Breast epithelium (tissue), 4 donors: ENCODE measurements at regions not wholly inside any gene's neighbourhood (a gene's known extent, or its start where the extent isn't known, plus 50 kb on each side); places are given as distances from the start of the nearest gene placed in this dataset.

ENCODE experiments used
- DNase-seq, 2 donors: peaks; one replicate each; pipeline ENCODE4 v3.0.0-alpha.2; 2019; ENCODE audit warnings: low spot score in 2 of 2
- H3K27ac ChIP-seq, 2 donors: fragments of 200-600 bp; sonication (generic) in 1 of 2; one replicate each; pipeline ENCODE4 v1.5.1; 2016 to 2019; ENCODE audit warnings: mild to moderate bottlenecking in 1 of 2
- H3K27me3 ChIP-seq, 2 donors: fragments of 200-600 bp; sonication (generic) in 1 of 2; one replicate each; pipeline versions ENCODE4 v1.5.1 to v1.6.0; 2017 to 2019; ENCODE audit warnings: control low read depth in 1 of 2, mild to moderate bottlenecking in 1 of 2
- H3K36me3 ChIP-seq: fragments of 200-600 bp; one replicate; pipeline ENCODE4 v1.5.1; 2019
- H3K4me1 ChIP-seq, 2 donors: fragments of 200-600 bp; sonication (generic); one replicate each; pipeline ENCODE4 v1.5.1; 2016 to 2019; ENCODE audit warnings: control low read depth in 1 of 2
- H3K4me3 ChIP-seq, 3 donors: fragments of 200-600 bp; sonication (generic); 1 replicate in 2 of 3; 2 replicates in 1 of 3; pipeline ENCODE4 v1.5.1; 2016 to 2019; ENCODE audit warnings: mild to moderate bottlenecking in 3 of 3, moderate library complexity in 2 of 3
- H3K9me3 ChIP-seq, 2 donors: fragments of 200-600 bp; sonication (generic) in 1 of 2; one replicate each; pipeline ENCODE4 v1.5.1; 2016 to 2019; ENCODE audit warnings: control low read depth in 1 of 2
- POLR2A ChIP-seq: fragments of 450-650 bp; IDR thresholded peaks from one replicate; pipeline ENCODE4 v1.6.1; 2016; ENCODE audit warnings: antibody characterized with exemption, mild to moderate bottlenecking, moderate library complexity
- POLR2AphosphoS5 ChIP-seq, 3 donors: sonication (generic); formaldehyde crosslinking; IDR thresholded peaks; one replicate each; pipeline ENCODE4 v1.6.1; 2017; ENCODE audit warnings: antibody characterized with exemption in 3 of 3
- intact Hi-C: fragments of 100-400 bp; cut with DNase I; formaldehyde crosslinking; loops from one replicate; pipeline ENCODE4 v1.15.1; 2023; ENCODE audit warnings: low total_unique reads
- TF ChIP-seq, protein P1 (sequence below), 3 donors: fragments of 450-650 bp; IDR thresholded peaks; one replicate each; pipeline ENCODE4 v1.5.1; 2016 to 2017; ENCODE audit warnings: antibody characterized with exemption in 3 of 3, mild to moderate bottlenecking in 3 of 3, moderate library complexity in 3 of 3

DNA sequence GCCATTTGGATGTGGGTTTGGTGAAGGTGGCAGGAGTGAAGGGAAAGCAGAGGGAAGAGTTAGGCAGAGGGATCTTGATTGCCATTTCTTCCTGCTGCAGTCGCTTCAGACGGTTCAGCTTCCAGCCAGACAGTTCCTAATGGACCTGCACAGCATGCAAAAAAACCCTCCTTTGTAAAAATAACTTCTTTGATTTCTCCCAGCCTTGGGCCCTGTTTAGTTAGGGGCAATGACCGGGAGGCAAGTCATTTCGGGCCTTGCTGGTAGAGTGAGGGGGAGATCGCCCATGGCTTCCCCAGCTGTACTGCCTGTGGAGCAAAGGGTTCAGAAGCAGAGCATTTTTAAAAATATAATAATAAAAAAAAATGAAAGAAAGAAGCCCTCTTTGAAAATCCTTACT is 67.2 kb upstream of the TLE1 start:
- no peak for DNase-seq
- Histone ChIP-seq H3K27me3 (no peaks in the 10 kb centered on the region), H3K4me3 (no peak overlapping the region), H3K36me3 (no peaks in the 10 kb centered on the region), H3K9me3 (no peaks in the 10 kb centered on the region), H3K4me1 (no peaks in the 10 kb centered on the region), H3K27ac (no peak overlapping the region)
- TF ChIP-seq POLR2A: no peak
- no peak for TF ChIP-seq POLR2AphosphoS5 (IDR thresholded peaks at IDR 0.05)
- TF ChIP-seq, protein P1, sequence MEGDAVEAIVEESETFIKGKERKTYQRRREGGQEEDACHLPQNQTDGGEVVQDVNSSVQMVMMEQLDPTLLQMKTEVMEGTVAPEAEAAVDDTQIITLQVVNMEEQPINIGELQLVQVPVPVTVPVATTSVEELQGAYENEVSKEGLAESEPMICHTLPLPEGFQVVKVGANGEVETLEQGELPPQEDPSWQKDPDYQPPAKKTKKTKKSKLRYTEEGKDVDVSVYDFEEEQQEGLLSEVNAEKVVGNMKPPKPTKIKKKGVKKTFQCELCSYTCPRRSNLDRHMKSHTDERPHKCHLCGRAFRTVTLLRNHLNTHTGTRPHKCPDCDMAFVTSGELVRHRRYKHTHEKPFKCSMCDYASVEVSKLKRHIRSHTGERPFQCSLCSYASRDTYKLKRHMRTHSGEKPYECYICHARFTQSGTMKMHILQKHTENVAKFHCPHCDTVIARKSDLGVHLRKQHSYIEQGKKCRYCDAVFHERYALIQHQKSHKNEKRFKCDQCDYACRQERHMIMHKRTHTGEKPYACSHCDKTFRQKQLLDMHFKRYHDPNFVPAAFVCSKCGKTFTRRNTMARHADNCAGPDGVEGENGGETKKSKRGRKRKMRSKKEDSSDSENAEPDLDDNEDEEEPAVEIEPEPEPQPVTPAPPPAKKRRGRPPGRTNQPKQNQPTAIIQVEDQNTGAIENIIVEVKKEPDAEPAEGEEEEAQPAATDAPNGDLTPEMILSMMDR (IDR thresholded peaks at IDR 0.05): no peak
- intact Hi-C loops: no loop called here

DNA sequence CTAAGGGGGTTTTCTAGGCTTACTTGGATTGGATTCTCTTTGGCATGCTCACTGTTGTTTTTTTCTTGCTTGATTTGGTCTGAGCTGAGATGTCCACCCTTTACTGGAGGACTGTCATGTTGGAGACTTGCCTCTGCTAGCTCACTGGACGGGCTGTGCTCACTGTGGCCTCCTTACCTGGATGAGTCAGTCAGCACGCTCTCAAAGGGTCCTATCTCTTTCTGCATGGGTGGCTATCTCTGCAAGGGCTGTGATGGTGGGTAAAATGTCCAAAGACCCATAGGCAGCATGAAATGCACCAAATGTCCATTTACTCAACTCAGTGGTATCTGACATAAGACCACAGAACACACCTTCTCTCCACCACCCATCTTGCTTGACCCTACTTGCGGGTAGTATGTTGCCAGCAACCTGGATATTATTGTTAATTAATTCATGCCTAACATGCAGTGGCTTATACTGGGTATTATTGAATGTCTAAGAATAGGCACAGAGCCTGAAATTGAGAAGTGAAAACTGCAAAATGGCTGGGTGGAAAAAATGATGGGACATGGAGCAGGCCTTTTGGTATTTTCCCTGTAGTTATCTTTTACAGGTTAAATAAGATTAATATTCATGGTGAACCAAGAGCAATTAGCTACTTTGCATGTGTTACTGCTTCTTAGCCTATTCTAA is 68.9 kb upstream of the TLE1 start:
- Histone ChIP-seq H3K4me1 (no peaks in the 10 kb centered on the region), H3K9me3 (no peaks in the 10 kb centered on the region), H3K27me3 (no peaks in the 10 kb centered on the region), H3K36me3 (no peaks in the 10 kb centered on the region), H3K27ac (no peak overlapping the region), H3K4me3 (no peak overlapping the region)
- TF ChIP-seq, protein P1 (IDR thresholded peaks at IDR 0.05): no peak
- TF ChIP-seq POLR2AphosphoS5 (IDR thresholded peaks at IDR 0.05) (no peak), POLR2A (no peak)
- intact Hi-C loops: no loop called here
- no peak for DNase-seq

DNA sequence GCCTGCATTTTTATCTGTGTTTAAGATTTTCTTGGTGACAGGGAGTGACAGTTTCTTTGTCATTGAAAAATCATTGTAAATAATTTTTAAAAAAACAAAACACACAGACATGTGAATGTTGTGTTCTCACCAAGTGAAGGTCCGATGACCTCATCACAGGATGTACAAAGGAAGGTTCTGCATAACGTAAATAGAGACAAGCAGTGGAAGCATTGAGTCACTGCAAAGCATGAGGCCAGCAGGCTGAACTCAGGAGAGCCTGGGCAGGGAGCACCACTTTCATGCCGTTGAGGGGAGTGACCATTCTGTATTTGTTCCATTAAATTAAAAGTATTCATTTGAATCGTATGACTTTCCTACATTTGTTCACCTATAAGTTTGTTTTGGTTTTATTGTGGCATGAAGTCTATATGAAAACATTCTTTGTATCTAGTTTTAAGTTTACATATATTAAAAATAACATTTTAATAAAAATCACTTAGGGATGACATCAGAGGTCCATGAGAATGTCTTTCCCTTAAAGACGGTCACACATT is 70.4 kb upstream of the TLE1 start:
- no peak overlapping the region for H3K4me3 ChIP-seq
- no peaks in the 10 kb centered on the region for H3K36me3 ChIP-seq
- no peaks in the 10 kb centered on the region for H3K4me1 ChIP-seq
- TF ChIP-seq, protein P1 (IDR thresholded peaks at IDR 0.05): no peak
- TF ChIP-seq POLR2AphosphoS5 (IDR thresholded peaks at IDR 0.05) (no peak), POLR2A (no peak)
- intact Hi-C loops: loop anchor here (5.0 kb wide), 1 partner anchor 722 kb away; no protein-coding TSS in a partner anchor
- H3K27me3 ChIP-seq: no peaks in the 10 kb centered on the region
- no peak overlapping the region for H3K27ac ChIP-seq
- H3K9me3 ChIP-seq: no peaks in the 10 kb centered on the region
- no peak for DNase-seq

DNA sequence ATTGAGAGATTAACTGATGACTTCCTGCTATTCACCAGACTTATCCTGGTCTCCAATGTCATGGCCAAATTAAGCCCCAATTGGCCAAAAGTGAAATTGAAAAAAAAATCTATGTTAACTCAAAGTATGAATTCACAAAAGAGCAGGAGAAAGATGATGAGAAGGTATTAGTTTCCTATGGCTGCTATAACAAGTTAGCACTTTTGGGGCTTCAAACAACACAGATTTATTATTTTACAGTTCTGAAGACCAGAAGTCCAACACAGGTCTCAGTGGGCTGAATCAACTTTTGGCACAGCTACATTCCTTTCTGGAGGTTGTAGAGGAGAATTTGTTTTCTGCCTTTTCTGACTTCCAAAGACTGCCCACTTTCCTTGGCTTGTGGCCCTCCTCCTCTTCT is 78.6 kb upstream of the TLE1 start:
- no peak overlapping the region for H3K27ac ChIP-seq
- H3K9me3 ChIP-seq: no peaks in the 10 kb centered on the region
- TF ChIP-seq, protein P1 (IDR thresholded peaks at IDR 0.05): no peak
- no peak for TF ChIP-seq POLR2A
- no peak for TF ChIP-seq POLR2AphosphoS5 (IDR thresholded peaks at IDR 0.05)
- intact Hi-C loops: loop anchor here (5.0 kb wide), 1 partner anchor 1921 kb away; no protein-coding TSS in a partner anchor
- H3K4me1 ChIP-seq: no peaks in the 10 kb centered on the region
- no peaks in the 10 kb centered on the region for H3K36me3 ChIP-seq
- H3K27me3 ChIP-seq: no peaks in the 10 kb centered on the region
- H3K4me3 ChIP-seq: no peak overlapping the region
- DNase-seq: no peak

DNA sequence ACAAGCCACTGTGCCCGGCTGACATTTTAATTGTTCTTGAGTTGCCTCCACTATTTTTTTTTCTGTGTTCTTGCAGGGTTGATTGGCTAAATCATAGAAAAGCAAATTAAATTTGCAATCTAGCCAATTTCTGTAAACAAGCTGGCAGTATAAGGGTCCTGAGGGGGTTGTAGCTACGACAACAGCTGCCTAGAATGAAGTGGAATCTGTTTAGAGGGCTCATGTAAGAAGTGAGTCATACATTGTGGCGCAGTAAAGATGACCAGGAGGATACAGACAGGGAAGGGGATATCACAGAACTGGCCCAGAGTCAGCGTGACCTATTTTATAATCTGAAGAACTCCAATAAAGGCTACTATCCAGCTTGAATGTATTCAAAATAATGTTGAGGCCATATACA is 82.2 kb upstream of the TLE1 start:
- intact Hi-C loops: no loop called here
- no peaks in the 10 kb centered on the region for H3K9me3 ChIP-seq
- no peak for DNase-seq

More for the DNA sequence above, 82.2 kb upstream of the TLE1 start:
- Histone ChIP-seq H3K4me3 (no peak overlapping the region), H3K4me1 (no peaks in the 10 kb centered on the region), H3K27ac (no peak overlapping the region), H3K36me3 (no peaks in the 10 kb centered on the region), H3K27me3 (no peaks in the 10 kb centered on the region)
- TF ChIP-seq, protein P1 (IDR thresholded peaks at IDR 0.05): no peak
- TF ChIP-seq POLR2AphosphoS5 (IDR thresholded peaks at IDR 0.05): no peak
- no peak for TF ChIP-seq POLR2A
